Frontal cortex (tissue), 3 donors: ENCODE measurements at regions not wholly inside any gene's neighbourhood (a gene's known extent, or its start where the extent isn't known, plus 50 kb on each side); places are given as distances from the start of the nearest gene placed in this dataset.

Experiments
- DNase-seq, 2 donors: peaks; one replicate each; pipeline ENCODE4 v3.0.0; 2012; ENCODE audit warnings: low spot score in 2 of 2
- FAIRE-seq: peaks from 2 replicates; lab custom pipeline; 2012; peaks lifted over from hg19 to GRCh38; lab: Jason Lieb, UNC
- donor health status: control.
- donor health status: control.
- donor health status: control.

DNA sequence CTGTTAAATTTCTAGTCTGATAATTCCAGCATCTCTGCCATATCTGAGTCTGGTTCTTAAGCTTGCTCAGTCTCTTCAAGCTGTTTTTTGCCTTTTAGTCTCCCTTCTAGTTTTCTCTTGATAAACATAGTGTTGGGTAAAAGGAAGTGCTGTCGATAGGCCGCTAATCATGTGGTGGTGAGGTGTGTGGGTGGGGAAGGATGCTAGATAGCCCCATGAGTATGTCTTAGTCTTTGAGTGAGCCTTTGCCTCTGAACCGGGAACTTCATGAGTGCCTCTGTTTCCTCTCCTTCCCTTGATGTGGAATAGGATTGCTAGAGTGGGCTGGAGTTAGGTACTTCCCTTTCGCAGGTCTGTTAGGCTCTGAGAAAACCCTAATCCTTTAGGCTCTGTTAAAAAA, 441.8 kb downstream of the INHBA start:
- no peak for FAIRE-seq
- DNase-seq, result no peak

DNA sequence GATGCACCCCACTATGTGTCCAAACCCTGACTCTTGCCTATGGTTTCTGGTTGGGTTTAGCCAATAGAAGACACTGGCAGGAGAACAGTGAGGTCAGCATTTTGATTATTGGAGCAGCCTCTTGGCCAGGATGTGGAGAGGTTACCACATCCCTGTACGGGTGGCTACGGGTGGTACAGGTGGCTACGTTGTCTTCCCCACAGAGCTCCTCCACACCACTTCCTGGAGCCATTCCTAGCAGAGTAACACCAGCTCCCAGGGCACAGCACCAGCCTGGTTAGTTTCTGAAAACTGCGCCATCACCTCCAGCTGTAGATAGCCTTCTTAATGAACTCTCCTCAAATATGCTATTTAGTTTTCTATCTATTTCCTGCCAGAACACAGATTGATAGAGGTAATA, 445.2 kb downstream of the INHBA start:
- no peak for DNase-seq
- no peak for FAIRE-seq

DNA sequence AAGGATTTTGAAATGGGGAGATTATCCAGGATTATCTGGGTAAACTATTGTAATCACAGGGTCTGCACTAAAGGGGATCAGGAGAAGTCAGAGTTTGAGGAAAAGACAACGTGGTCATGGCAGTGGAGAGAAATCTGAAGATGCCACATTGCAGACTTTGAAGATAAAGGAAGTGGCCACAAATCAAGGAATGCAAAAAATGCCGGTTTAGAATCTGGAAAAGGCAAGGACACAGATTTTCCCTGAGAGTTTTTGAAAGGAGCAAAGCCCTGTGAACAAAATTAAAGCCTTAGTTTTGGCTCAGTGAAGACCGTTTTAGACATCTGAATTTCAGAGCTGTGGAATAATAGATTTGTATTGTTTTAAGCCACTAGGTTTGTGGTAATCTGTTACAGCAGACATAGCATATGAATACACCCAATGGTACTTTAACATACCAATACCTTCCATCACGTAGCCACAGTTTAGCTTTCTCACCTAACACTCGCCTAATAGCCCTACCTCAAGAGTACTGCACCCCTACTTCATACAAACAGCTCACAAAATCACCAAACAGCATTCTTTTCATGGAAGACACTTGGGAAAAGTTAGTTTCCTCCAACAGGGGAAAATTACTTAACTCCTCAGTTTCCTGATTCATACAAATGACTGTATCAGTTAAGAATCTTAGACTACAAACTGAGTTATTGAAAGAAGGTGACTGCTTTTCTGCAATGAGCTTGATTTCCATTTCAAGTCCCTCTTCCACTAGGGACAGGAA, 446.5 kb downstream of the INHBA start:
- DNase-seq (no peak), FAIRE-seq (no peak)

DNA sequence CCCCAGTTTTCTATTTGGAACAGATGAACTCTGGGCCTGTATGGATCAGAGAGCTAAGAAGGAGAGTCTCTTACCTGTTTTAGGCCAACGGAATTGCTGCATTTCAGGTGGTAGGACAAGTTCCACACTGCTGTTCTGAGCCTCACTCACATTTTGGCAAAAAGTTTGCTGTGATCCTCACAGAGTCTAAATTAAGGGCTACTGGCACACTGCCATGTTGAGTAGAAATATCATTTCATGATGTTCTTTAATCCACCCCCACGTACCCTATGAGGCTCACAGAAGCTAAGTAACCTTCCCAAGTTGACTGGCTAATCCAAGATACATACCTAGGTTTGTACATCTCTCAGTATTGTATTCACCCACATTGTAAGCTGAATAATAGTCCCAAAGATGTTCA, 447.2 kb downstream of the INHBA start:
- FAIRE-seq, result no peak
- peak in 1 of 2 donors; percentile 6 for DNase-seq

DNA sequence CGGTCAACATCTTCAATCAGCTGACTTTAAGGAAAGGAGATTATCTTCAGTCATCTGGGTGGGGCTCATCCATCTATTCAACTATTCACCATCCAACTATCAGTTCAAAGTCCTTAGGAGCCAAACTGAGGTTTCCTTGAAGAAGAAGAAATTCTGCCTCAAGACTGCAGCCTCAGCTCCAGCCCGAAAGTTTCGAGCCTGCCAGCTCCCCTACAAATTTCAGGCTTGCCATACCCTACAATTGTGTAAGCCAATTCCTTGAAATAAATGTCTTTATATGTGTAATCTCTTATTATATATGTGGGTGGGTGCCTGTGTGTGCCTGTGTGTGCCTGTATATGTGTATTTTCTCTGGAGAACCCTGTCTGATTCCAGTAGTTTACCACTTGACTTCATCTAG, 447.8 kb downstream of the INHBA start:
- DNase-seq (no peak), FAIRE-seq (no peak)

DNA sequence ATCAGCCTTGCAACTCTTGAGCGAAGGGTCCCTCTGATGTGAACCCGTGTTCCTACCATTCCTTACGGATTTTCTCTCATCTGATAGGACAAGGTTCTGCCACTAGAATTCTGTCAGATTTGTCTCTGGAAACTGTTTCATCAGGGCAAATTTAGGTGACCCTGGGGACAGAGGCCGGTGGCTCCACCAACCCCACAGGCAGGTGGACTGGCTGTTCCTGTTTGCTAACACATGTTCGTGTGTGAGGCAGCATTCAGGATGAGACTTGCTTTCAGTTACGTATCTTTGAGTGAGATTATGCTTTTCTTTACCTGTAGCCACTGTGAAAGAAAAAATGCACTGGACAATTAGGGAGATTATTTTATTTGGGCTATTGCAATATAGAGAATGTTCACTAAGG, 449.9 kb downstream of the INHBA start:
- DNase-seq, result no peak
- FAIRE-seq, result no peak

DNA sequence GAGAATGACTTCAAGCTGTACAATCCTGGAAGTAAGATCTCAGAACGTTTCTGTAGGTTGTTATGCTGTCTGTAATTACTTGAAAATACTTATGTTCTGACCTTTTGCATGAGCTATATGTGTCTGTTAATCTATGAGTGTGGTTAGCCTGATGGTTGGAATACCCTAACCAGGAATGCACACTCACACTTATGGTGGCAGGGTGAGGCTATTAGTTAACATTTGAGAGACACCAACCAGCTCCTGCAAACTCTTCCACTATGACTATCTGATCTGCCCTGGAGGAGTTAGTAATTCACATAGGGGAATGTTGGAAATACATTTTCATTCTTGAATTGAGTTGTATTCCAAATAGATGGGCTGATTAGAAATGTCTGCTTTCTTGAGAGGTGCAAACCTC, 450.3 kb downstream of the INHBA start:
- no peak for DNase-seq
- no peak for FAIRE-seq

DNA sequence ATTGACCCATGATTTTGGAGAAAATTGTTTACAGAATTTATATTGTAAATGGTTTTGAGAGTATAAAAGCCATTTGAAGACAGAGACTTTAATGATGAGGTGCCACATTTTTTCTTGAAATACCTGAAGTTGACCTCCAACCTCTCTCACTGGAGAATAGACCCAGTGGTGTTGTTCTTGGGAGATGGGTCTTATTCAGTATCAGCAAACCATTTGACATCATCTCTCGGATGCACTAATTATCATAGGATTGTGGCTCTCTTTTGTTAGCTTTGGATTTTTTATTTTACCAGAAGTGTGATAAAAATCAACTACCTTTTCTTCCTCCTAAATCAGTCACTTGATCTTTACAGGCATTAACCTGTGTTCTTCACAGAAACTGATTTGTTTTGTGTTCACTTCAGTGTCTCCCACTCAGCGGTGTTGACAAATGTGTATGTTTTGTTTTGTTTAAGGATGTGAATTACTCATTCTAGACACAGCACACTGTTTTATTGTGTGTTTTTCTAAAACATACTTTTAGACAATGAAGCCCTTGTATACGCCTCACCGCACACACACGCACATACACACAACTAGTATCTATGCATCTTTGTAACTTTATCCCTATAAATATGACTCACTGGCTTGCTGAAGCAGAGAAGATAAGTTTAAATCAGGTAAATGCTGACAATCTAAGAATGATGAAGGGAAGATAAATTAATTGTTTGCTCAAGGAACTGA, 455.6 kb downstream of the INHBA start:
- DNase-seq, result no peak
- FAIRE-seq, result no peak

DNA sequence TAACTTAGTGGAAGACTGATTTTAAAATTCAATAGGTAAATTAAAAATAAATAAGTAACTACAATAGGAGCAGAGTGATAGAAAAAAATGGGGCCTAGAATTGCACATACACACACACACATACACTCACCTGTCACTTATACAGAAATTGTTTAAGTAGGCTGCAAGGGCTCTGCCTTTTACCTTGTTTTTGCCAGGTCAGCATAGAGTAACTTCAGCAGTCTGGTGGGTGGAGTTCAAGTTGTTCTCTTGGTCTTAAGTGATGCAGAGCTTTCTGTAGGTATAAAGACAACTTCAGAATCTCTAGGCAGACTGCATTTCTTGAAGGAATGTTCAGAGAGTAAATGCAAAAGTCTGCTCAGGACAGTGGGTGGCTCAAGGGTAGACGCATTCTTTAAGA, 457.0 kb downstream of the INHBA start:
- DNase-seq, result no peak
- no peak for FAIRE-seq

DNA sequence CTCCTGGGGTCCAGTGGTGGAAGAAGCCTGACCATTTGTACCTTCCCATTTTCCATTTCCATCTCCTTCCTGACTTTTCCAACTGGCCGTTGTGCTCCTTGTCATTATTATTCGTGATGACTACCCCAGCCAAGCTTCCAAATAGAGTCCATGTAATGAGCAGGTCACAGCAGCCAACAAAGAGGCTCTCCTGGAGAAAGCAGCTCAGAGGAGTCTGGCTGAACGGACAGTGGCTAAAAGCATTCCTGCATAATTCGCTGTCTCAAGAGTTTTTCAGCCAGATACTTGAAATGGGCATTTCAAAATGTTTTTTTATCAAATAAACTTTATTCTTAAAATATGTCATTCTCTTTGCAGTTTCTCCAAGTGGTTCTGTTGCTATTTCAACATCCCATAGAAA, 458.6 kb downstream of the INHBA start:
- DNase-seq (no peak), FAIRE-seq (no peak)

DNA sequence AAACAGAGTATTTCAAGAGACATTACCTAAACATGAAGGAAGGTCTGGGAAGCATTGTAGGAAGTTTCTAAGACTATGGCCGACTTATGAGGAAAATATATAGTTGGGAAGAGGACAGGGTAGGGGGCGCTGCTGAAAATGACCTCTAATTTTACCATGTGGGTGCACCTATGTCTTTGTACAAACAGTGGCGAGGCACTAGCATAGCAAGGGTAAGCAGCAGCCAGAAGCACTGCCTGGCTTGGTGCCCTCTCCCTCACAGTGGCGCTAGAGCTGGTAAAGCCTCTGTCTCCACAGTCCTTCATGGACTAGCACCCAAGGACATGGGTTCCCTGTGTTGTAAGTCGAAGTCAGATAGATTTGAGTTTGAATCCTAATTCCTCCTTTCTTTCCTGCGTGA, 461.2 kb downstream of the INHBA start:
- FAIRE-seq (no peak), DNase-seq (no peak)

DNA sequence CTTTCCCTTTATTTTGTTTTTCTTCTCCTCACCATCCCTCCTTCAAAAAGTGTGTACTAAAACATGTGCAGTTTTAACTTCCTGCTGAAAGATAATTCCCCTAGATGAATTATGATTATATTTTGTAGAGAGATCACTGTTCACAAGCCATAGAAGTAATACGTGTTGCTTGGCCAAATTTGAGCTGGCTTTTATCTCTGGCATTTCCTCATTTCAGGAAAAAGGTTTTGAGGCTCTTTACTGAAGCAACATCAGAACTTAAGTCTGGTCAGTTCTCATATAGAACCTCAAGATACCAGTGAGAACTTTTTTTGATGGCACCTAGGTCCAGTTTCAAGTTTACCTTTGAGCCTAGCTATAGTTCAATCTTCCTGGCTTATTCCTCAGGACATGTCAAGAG, 463.3 kb downstream of the INHBA start:
- DNase-seq, result no peak
- no peak for FAIRE-seq

DNA sequence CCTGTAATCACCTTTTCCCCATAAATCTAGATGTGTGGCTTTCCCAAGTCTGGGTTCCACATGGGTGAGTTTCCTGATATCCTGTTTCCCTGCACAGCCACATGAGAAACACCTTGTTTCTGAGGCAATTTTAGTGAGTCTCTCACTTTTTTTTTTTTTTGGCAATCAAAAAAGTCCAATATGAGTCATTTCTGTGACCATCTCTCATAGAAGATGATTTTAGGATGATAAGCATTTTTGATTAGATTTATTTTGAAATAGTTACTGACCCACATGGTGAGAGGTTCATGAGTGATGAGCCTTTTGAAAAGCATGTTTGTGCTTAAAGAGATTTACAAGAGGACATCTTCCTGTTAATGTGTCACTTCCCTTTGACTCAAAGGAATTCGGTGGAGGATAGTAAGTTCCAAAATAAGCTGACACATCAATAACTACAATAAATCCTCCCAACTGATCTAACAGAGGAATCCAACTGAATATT, 464.0 kb downstream of the INHBA start:
- no peak for FAIRE-seq
- no peak for DNase-seq

DNA sequence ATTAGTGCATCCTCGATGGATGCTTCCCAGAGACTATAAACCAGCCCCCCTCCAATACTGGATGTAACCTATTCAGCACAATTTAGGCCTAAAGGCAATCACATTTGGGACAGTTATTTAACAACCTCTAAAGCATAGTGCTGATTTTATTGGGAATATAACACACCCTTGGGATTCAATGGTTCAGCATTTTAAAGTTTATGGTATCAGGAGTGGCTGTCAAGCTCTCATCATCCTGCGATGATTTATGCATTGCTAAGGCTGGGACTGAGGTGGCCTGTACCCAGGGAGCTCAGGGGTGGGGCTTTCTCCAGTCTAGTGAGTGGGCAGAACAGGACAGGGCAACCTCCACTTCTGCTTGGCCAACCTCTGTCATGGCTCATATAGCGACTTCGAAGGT, 464.9 kb downstream of the INHBA start:
- DNase-seq, result no peak
- FAIRE-seq, result no peak

DNA sequence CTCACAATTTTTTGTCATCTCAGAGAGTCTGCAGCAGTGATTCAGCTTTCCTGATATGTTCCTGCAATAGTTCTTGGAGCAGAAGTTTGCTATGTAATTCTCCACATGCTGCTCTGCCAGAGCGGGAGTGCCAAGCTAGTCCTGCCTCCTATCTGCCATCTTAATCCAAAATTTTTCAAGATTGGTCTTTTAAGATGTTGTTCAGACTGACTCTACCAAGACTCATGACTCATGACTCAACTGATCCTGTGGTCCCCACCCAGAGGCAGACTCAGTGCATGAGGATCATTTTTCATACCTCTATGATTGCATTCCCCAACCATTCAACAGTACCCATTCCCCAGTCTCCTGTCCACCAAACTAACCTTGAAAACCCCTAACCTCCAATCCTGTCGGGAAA, 470.8 kb downstream of the INHBA start:
- FAIRE-seq (no peak), DNase-seq (no peak)

DNA sequence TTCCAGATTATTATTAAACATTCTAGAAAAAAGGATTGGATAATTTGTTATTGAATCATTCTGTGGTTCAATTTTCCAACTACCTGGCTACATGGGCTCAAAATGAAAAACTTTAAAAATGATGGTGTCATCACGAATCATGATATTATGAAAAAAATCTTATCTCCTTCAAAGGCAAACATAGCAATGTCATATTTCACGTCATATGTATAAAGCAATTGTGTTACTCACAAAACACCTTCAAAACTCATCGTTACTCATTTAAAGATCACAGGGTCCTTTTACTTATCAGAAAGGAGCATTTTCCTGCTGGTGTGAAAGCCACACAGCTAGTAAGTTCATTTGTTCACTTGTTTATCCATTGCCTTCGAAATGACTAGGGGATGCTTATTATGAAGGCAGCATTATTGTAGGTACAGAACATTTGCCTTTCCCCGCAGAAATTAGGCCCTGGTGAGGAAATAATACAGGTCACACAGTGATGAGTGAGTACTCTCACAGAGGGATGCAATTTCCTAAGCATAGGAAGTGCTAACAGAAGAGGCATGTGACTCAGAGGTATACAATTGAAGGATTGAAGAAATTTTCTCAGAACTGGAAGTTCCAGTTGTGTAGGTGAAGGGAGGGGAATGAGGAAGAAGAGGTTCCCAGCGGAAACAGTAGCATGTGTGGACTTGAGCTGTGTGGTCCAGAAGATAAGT, 478.7 kb downstream of the INHBA start:
- FAIRE-seq, result no peak
- DNase-seq, result no peak

DNA sequence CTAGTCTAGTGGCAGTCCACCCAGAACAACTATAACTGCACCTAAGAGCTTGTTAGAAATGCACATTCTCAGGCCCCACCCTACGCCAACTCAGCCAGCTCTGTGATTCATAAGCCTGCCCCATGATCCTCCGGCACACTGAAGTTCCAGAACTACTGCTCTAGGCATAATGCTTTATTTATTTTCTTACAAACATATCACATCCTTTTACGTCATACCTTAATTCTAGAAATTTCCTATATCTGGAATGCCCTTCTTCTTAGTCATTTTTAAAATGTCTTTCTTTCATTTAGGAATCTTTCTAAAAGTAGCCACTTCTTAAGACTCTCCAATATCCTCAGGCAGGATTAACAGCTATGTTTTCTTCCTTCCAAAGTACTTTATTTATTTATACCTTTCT, 480.1 kb downstream of the INHBA start:
- no peak for FAIRE-seq
- no peak for DNase-seq

DNA sequence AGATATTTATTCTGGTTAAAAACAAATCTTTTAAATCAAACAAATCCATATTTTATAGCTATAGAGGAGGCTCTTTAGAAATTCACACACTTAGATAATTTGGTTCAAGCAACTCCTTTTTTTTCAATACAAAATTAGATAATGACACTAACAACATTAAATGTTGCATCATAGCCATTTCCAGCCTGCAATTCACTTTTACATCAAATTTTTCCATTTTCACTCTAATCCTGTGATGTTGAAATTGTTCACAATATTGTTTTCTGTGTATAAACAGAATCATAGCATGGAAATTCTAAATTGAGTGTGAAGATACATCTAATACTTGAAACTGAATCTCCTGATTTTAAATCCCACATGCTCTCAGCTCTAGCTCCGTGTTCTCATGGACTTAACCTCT, 482.6 kb downstream of the INHBA start:
- DNase-seq (no peak), FAIRE-seq (no peak)

DNA sequence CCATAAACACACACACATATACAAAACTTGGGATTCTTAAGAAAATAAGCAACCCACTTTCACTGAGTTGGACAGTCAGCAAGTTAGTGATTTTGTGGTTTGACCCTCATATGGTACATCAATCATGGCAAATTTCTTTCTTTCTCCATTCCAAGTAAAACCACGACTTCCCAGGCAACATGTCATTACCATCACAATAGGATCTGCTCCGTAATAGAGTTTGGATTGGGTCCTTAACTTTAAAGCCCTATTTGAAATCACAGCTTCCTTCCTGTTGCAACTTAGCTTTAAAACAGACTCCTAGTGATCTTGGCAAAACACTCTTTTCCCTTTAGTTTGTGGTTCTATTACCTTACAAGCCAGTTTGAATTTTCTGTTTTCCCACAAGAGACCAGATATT, 483.6 kb downstream of the INHBA start:
- FAIRE-seq (no peak), DNase-seq (no peak)

DNA sequence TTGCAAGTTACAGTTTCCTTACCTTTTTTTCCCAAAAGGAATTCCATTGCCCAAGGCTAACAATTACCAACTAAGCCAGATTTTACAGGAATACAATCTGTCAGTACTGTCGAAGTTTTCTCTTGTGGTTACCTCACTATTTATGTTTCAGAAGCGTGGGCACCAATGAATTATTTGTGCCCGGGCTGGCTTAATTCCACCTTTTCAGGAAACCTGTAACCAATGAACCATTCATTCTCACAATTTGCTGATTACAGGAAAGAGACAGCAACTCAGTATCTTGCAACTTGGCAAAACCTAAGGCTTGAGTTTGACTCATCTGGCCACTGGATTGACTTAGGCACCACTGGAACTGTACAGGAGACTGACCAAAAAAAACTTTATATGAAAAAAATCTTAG, 485.6 kb downstream of the INHBA start:
- FAIRE-seq (no peak), DNase-seq (no peak)

DNA sequence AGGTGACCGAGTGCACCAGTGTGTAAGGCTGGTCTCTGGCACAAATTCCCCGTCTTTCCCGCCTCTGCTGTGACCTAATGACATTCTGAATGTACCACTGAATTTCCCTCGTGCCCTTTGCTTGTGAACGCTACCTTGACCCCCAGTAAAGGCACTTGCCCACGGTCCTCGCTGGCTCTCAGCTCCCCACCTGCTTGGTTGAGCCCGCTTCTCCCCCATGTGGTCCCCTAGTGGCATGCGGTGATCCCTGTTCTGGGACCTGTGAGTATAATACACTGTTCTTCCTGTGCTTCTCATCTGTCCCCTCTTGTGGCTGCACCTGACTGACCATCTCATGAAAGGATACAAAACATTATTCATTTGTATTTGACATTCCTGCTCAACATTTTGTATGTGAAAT, 495.7 kb downstream of the INHBA start:
- FAIRE-seq, result no peak
- DNase-seq, result no peak
